Renal cortex interstitium (tissue), 11 donors: ENCODE measurements at regions not wholly inside any gene's neighbourhood (a gene's known extent, or its start where the extent isn't known, plus 50 kb on each side); places are given as distances from the start of the nearest gene placed in this dataset.

Experiments used
- DNase-seq, 11 donors: peaks; one replicate each; pipeline ENCODE4 v3.0.0-alpha.2; 2013; ENCODE audit warnings: low read depth in 9 of 11, low spot score in 4 of 11; ENCODE audit errors: extremely low read depth in 1 of 11

DNA sequence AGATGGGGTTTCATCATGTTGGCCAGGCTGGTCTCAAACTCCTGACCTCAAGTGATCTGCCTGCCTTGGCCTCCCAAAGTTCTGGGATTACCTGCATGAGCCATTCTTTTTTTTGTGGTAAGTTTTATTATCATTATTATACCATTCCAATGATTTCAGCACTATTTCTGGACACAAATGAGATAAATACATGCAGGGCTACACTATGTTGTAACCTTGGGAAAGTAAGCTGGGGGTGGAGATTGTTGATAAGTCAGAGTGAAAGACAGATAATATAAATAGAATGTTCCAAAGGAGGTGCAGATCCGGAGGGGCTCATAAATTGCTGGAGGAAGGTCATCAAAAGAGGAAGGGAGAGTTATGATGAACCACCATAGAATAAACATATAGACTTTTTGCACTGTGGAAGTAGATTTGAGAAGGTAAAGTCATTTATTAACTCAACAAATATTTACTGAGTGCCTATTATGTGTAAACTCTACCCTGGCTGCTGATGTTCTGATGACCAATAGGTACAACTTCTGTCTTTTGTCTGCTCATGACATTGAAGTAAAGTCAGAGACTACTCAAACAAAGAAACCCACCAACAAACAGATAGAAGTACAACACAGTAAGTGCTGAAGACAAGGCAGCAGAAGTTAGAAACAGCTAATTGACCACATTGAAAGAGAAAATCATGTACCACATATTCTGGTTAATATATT is 478.9 kb upstream of the GOLIM4 start:
- no peak for DNase-seq

DNA sequence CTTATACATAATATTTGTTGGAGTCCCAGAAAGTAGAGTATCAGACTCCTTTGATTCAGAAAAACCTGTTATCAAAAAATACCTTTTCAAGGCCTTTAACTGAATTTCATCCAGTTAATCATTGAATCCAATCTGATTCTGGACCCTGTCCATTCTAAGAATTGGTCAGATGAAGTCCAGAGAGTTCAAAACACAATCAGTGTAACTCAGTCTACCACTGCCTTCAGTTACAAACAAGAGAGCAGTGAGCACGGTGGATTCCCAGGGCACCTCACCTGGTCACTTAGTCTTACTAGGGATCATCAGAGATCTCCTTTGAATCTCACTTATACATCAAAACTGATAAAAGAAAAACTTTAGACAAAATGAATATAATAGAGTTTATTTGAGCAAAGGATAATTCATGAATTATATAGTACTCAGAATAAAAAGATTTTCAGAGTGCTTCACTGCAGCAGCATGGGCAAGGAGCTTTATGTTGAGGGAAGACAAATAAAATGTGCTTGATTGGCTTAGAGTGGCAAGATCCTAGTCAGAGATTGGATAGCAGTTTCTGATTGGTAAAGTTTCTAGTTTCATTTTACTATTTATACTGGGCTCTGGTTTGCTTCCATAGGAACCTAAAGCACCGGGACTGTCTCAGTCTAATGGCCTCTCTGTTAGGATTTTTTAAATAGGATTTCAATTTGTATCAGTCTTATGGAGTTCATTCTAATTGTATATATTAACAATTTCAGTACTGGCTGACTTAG is 474.9 kb upstream of the GOLIM4 start:
- DNase-seq: no peak

DNA sequence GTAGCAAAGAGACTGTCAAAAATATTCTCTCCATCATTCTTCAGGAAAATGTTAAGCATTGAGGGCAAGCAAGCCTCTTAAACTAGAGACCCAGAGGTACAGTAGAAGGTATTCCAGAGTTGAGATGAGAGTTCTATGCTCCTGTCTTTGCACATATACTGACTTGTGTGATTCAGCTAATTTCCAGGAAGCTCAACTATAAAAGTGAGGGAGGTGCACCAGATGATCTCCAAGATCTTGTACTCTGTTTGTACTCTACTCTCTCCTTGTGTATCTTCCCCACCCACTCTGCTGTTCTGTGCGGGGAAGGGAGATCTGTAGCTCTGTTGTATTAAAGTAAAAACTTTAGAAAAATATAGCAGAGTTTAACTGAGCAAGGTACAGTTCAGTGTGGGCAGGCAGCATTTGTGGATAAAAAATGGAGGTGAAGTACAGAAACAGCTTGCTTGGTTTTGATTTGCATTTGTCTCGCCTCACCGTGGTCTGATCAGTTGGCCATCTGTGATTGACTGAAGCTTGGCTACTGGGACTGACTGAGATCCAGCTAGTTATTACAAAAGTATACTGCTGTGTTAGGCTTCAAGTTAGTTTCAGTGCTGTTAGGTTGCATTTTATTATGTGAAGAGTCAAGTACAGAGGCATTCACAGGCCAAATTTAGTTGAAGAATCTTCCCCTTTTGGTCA is 463.1 kb upstream of the GOLIM4 start:
- no peak for DNase-seq

DNA sequence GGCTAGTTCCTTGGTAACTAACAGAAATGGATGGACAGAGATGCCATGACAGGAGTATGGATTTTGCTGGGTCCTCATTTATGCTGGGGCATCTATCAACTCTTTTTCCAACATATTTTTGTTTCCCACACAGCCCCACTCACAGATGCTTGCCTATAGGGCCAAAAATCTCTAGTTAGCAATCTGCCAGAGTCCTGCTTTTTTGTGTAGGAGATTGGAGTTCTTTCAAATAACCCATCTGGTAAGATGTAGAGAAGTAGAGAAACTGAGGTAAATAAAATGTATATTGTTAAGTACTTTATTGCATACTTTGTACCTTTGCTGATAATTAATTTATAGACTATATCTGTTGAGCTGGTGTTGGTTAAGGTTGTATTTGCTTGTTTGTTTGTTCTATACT is 456.5 kb upstream of the GOLIM4 start:
- no peak for DNase-seq

DNA sequence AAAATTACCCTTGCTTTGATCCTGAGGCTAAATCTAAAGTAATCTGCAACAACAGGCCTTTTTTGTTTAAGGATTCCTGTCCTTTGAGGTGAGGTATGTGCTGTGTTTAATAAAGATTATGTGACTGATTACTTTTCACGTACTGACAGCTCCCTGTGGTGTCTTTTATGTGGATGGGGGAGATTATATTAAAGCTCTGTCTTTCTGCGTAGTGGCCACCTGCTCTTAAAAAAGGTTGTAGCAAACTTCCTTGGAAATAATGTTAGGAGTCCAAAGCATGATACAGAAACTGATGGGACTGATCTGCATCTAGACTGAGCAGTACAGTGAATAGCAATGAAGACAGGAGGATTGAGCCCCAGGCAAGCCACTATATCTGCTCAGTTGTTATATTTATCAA is 453.0 kb upstream of the GOLIM4 start:
- no peak for DNase-seq

DNA sequence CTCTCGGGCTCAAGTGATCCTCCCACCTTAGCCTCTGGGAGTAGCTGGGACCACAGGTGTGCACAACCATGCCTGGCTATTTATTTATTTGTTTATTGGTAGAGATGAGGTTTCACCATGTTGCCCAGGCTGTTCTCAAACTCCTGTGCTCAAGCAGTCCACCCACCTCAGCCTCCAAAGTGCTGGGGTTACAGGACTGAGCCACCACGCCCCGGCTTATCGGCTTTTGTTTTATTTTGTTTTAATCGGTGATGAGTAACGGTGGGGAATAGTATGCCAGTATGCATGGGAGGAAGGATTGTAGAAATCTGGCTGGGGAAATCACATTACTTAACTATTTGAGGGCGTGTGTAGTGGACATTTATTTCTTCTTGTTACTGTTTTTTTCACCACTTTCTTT is 451.0 kb upstream of the GOLIM4 start:
- no peak for DNase-seq

DNA sequence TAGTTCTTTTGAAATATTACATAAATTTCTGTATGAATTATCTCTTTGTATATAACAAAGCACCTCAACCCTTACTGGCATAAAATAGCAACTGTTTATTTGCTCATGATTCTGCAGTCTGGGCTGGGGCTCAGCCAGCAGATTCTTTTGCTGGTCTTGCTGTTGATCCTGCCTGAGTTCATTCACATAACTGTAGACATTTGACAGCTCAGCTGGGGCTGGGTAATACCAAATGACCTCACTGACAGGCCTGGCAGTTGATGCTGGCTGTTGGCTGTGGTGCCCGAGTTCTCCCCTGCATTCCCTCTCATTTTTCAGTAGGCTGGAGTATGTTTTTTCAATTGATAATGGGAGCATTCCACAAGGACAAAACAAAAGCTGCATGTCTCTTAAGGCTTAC is 449.9 kb upstream of the GOLIM4 start:
- no peak for DNase-seq

DNA sequence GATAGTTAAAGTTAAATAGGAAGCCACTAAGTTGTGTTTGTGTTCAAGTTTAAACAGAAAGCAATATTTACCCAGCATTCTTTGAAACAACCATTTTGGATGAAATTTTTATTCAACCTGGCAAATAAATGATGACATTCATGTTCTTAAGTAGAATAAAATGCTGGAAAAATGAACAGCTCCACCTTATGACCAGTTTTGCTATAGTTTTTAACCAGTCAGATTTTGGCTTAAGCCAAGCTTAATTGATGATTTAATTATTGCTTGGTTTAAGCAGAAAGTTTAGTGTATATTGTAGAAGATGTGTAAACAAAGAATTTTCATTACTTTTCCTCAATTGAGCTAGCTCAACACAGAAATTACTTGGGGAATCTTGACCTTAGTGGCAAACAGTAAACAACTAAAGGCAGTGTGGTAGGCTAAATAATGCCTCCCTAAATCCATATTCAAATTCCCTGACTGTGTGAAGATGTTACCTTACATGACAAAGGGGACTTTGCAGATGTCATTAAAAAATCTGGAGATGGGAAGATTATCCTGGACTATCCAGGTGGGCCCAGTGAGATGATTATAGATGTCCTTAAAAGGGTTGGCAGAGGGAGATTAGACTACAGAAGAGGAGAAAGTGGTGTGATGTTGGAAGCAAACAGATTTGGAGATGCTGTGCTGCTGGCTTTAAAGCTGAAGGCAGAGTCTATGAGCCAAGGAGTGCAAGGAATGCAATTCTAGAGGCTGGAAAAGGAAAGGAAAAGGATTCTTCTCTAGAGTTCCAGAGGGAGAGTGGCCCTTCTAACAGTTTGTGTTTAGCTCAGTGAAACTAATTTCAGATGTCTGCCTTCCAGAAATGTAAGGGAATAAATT is 448.6 kb upstream of the GOLIM4 start:
- DNase-seq: no peak

DNA sequence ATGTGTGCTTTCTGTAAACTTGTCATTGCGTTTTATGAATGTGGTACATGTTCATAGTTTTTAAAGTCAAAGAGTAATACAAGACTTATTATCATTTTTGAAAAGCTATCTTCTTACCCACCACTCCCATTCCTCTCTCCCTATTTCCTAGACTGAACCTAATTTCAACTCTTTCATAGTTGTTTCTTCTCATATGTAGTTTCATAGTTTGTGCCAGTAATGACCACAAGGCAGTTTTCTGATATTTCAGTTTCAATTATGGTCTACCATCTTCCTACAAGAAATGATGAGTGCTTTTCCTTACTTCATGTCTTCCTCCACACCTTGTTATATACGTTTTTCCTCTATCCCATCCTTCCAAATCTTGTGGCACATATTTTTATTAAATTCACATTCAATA is 445.0 kb upstream of the GOLIM4 start:
- DNase-seq: no peak

DNA sequence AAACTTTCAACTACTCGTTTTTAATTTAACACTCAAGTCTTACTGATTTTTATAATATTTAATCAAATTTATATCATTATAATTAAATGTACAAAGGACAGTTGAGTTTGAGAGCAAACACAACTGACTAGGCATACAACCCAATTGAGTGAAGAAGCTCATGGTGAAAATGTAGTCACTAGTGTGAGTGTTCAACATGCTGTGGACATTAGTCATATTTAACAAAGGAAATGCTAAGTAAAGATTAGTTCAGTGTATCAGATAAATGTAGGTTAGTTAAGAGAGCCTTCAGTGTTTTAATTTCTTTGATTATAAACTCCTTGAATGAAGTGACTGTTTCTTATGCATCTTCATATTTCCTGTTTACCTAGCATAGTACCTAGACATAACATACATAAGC is 444.2 kb upstream of the GOLIM4 start:
- DNase-seq: no peak

DNA sequence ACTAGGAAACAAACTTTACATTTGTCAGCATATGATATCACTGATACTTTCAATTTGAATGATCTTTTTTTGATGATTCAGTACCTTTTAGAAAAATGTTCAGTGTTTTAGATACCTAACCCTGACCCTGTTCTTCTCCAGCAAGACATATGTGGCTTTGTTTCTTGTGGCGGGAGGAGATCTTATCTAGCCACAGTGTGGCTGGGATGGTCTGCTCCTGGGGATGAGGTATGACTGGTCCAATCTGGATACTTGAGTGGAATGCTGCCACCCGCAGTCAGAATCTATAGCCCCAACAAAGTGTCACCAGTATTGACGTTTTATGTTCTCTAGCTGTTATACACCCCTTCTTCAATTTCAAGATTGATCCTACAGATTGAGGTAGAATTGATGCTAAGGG is 439.0 kb upstream of the GOLIM4 start:
- no peak for DNase-seq

DNA sequence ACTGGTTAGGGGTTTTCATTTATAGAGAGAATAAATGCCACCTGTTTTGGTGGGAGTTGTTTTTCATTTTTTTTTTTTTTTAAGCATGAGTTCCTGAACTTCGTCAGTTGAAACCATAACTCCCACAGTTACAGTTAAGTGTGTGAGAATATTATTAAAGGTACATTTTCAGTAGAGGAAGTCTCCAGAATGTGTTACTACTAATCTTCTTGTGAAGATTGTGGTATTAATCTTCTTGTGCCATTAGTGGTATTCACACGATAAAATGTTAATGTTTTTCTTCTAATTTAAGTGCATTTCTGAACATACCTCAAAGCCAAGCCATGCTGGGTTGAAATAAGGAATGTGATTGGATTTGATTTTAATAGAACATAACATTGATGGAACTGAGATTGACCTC is 437.9 kb upstream of the GOLIM4 start:
- no peak for DNase-seq

DNA sequence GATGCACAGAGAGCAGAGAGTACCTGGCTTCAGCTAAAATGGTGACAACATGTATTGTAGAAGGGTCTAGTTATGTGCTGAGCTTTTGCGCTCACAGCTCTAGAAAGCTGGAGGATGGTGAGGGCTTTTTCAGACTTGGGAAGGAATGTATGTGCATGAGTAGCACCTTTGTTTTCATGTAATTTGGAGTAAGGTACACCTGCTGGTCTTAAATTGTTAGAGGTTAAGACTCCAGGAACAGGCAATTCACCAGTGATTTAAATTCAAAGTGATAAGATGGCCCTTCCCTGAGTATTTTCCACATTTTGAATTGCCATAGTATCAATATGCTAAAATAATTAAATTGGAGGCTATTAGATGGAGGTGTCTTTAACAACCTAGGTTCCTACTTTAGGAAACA is 436.4 kb upstream of the GOLIM4 start:
- DNase-seq: no peak

DNA sequence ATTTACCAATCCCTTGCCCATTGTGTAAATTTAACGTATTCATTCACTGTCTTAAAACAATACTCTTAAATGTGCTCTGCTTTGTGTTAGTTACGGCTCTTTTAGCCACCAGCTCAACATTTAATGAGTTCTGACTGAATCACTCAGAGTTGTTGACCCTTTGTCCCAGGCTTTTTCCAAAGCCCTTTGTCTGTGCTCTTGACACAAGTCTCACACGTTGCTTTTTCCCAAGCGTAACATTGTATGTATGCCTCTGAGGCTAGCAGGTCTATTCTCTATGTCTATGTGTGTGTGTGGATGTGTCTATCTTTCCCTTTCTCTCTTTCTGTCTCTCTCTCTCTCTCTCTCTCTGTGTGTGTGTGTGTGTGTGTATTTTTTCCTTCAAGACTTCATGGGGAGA is 435.4 kb upstream of the GOLIM4 start:
- no peak for DNase-seq

DNA sequence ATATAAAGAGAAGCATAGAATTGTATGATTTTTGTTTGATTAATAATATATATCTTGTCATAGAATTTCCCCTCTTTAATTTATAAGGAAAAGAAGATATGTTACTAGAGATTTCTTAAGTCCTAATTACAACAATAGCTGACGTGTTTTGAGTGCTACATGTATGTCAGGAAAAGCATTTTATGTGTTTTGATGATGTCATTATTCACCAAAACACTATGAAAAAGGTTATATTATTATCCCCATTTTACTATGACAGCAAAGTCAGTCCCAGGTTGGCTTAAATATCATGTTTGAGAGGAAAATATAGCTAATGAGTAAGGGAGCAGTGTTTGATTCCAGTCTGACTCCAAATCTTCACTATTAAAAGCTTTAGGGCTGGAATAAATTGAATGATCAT is 428.4 kb upstream of the GOLIM4 start:
- no peak for DNase-seq

DNA sequence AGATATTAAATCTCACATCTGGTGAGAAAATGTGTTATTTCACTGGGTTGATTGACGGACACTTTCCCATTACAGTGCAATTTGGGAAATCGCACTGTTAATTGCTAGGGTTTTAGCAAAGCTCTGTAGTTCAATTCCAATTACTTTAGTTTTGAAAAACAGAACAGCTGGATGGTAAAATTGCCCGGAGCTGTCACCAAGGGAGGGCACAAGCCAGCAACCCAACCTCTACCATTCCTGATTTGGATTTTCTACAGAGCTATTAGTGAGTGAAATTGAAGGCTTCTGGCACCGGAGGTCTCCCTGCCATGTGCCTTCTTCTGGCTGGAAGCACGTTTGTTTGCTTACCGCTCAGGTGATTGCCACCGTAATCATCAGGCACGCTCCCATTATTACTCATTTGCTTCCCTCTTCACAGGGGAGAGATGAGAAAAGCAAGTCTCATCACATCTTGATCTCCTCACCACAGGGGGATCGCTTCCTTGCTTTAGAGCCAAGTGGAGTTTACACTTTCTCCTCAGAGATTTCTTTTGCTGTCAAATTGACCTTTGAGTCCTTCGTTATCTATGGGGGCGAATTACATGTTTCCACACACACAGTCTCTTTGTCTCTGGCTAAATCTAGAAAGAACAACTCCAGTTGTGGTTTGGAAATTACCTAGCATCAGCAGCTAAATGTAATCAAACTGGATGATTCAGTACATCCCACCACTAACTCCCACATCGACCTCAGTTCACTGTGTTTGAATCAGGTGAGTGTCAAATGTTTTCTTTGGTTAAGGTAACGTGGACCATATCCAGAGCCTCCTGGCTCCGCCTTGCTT is 421.7 kb upstream of the GOLIM4 start:
- DNase-seq: no peak

DNA sequence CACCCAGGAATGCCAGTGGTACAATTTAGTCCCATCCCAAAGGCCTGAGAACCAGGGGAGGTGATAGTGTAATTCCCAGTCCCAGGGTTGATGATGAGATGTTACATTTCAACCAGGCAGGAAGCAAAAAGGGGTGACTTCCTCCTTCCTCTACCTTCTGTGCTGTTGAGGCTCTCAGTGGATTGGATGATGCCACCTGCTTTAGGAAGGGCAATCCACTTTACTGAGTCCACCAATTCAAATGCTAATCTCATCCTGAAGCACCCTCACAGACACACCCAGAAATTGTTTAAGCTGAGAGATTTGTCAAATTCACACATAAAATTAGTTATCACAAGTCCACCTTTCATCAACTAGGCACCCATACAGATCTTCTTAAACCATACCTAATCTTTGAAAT is 418.5 kb upstream of the GOLIM4 start:
- no peak for DNase-seq

DNA sequence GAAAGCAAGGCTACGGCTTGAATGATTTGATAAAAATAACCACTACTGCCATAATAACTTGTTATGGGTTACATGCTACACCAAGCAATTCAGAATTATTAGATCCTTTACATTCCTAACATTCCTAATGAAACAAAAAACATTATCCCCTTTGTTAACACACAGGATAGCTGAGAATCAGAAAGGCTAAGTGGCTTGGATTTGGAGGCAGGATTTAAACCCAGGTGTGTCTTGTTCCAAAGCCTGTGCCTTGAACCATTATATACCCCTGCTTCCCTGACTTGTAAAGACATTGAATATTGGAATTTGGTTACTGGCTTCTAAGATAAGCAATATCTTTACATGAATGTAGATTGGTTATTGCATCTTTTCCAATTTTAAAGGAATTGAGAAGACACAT is 417.1 kb upstream of the GOLIM4 start:
- no peak for DNase-seq
